HUES6 (cell line): ENCODE measurements at regions not wholly inside any gene's neighbourhood (a gene's known extent, or its start where the extent isn't known, plus 50 kb on each side); places are given as distances from the start of the nearest gene placed in this dataset.
"Not testable (repeated sequence)": the region's sequence is repeated elsewhere in the genome, so short reads cannot be mapped to it uniquely, and the experiment has no call there.

Experiments used
- H3K27ac ChIP-seq: 2 replicates; pipeline ENCODE4 v1.7.0; 2013; ENCODE audit warnings: low read depth, mild to moderate bottlenecking, low read length, inconsistent platforms
- H3K27me3 ChIP-seq: 2 replicates; pipeline ENCODE4 v1.6.1; 2013; ENCODE audit warnings: low read length; ENCODE audit not compliant: control insufficient read depth, insufficient read depth
- H3K36me3 ChIP-seq: 2 replicates; pipeline ENCODE4 v1.6.1; 2013; ENCODE audit warnings: low read length; ENCODE audit not compliant: control insufficient read depth, insufficient read depth
- H3K4me1 ChIP-seq: 2 replicates; pipeline ENCODE4 v1.6.1; 2013; ENCODE audit warnings: low read length; ENCODE audit not compliant: control insufficient read depth, insufficient read depth
- H3K4me3 ChIP-seq: 2 replicates; pipeline ENCODE4 v1.5.1; 2013; ENCODE audit warnings: low read depth, low read length
- H3K9ac ChIP-seq: one replicate; pipeline ENCODE4 v1.6.1; 2013; ENCODE audit warnings: mild to moderate bottlenecking, low read length
- H3K9me3 ChIP-seq: 2 replicates; pipeline ENCODE4 v1.6.1; 2013; ENCODE audit warnings: low read depth, low read length; ENCODE audit not compliant: control insufficient read depth, insufficient read depth

DNA sequence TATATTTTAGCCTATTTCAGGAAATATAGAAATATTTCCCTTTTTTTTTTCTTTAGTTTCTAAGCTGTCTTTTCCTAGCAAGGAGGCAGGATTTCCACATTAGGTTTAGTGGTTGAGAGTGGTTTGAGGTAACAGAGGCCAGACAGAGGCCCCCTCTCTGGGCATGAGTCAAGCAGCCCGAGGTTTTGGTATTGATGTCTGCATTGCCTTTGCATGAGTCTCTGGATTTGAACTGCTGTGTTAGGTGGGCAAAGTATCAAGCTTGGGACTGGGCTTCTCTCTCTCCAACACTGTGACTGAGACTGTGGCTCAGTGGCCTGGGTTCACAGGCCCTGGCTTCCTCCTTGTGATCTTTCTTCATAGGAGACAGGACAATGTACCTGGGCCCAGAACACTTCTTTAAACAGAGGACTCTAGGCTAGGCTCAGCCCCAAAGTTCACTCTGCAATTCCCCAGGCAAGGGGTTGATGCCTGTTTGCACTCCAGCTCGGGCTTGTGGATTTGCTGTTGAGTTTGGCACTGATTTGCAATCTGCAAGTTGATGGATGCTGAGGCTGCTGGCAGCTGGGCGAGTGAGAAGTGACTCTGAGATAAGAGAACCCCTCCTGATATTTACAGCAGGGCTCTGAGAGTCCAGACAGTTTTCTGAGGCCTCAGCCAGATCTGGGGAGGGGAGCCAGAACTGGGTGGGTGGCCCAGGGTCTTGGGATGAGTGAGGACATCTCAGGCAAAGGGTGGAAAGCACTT is 271.2 kb downstream of the EN1 start:
- no peak overlapping the region for H3K9ac ChIP-seq
- H3K4me1 ChIP-seq = peaks cover 7% of the 10 kb centered on the region
- no peak overlapping the region for H3K27ac ChIP-seq
- no peaks in the 10 kb centered on the region for H3K9me3 ChIP-seq
- H3K27me3 ChIP-seq = no peaks in the 10 kb centered on the region
- no peaks in the 10 kb centered on the region for H3K36me3 ChIP-seq
- H3K4me3 ChIP-seq = no peak overlapping the region

DNA sequence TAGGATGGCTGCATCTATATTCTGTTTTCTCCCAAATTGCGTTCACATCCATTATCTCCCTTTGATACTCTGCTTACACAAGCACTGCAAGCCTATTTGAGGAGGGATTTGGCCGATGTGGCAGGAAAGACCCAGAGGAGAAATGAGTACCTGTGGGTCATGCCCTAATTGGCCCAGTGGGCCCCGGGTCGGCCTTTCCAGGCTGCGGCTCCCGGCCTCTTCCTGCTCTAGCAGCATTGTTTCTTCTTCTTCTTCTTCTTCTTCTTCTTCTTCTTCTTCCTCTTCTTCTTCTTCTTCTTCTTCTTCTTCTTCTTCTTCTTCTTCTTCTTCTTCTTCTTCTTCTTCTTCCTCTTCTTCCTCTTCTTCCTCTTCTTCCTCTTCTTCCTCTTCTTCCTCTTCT is 275.1 kb downstream of the EN1 start:
- H3K27me3 ChIP-seq, H3K4me3 ChIP-seq, H3K27ac ChIP-seq, H3K9me3 ChIP-seq, H3K36me3 ChIP-seq, H3K9ac ChIP-seq, H3K4me1 ChIP-seq: not testable (repeated sequence)

DNA sequence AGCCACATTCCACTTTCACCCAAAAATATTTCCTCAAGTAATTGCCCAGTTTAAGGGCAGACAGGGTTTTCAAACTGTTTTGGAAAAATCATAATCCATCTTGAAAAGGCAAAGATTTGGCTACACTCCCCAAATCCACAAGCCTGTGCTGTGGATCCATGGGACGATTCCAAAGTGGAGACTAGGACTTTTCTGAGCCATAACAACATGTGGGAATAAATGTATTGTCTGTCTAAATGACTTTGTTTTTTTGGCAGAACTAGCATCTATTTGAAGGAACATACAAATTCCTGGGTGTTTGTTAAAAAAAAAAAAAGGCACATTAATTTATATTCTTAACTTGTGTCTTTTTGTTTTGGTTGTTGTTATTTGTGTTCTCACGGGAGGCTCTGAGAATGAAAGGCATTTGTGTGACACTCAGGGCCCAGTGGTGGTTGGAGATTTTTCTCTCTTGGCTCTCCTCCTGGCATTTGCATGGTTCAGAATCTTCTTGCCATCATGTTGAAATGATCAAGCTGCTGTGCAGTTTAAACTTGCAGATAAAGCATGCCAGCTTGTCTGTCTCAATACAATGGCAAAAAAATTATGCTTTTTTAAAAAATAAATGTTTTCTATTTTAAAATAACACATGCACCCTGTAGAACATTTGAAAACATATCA is 277.4 kb downstream of the EN1 start:
- Histone ChIP-seq H3K36me3 (no peaks in the 10 kb centered on the region), H3K27me3 (no peaks in the 10 kb centered on the region), H3K4me3 (no peak overlapping the region), H3K9me3 (no peaks in the 10 kb centered on the region), H3K4me1 (no peaks in the 10 kb centered on the region), H3K9ac (no peak overlapping the region), H3K27ac (no peak overlapping the region)

DNA sequence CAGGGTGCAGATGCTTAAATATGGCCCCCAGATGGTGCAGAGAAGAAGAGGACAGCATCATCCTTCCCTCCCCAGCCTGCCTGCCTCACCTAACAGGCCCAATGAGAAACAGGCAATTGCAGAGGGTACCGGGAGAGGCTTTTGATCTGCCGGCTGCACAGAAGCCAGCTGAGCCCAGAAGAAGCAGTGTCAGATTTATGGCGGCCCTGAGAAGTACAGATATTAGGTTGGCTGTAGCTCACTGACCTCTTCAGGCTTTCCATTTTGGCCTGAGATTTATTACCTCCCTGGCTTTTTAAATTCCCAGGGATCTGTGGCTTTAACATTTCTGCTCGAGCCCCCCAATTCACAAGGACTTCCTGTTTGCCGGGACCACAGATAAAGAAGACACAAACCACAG is 278.7 kb downstream of the EN1 start:
- no peak overlapping the region for H3K4me3 ChIP-seq
- no peaks in the 10 kb centered on the region for H3K9me3 ChIP-seq
- H3K27me3 ChIP-seq = no peaks in the 10 kb centered on the region
- H3K27ac ChIP-seq = no peak overlapping the region
- no peaks in the 10 kb centered on the region for H3K4me1 ChIP-seq
- H3K36me3 ChIP-seq = no peaks in the 10 kb centered on the region
- no peak overlapping the region for H3K9ac ChIP-seq

DNA sequence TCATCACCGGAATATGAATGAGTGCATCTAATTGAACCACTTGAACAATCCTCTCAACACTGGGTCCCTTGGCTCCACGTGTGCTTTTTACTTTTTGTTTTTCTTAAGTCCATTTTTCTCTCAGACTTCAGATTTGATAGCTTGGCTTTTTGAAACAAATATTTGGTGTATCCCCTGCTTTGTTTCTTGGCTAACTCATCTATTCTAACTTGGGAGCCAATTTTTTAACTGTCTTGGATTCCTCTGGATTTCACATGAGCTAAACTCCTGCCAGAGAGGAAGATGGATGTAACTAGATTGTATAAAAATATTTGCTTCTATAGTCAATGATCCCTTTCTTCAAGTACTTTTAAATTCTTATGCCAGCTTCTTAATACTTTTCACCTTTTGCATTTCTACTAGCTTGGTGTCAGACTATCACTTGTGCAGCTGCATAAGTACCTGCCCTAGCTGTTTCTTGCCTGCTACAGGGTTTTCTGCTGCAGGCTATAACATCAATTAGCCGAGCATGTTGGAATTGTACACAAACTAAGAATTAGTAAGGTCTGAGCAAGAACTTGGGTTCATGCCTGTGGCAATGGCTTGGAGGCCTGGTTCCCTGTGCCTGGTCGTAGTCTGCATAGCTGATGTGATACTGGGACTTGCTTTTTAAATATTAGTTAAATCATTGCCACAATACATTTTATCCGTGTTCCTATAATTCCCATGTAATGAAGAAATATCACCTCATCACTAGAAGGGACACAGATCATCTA is 281.5 kb downstream of the EN1 start:
- no peak overlapping the region for H3K9ac ChIP-seq
- no peak overlapping the region for H3K4me3 ChIP-seq
- no peaks in the 10 kb centered on the region for H3K4me1 ChIP-seq
- H3K36me3 ChIP-seq = no peaks in the 10 kb centered on the region
- H3K27me3 ChIP-seq = no peaks in the 10 kb centered on the region
- H3K9me3 ChIP-seq = no peaks in the 10 kb centered on the region
- no peak overlapping the region for H3K27ac ChIP-seq

DNA sequence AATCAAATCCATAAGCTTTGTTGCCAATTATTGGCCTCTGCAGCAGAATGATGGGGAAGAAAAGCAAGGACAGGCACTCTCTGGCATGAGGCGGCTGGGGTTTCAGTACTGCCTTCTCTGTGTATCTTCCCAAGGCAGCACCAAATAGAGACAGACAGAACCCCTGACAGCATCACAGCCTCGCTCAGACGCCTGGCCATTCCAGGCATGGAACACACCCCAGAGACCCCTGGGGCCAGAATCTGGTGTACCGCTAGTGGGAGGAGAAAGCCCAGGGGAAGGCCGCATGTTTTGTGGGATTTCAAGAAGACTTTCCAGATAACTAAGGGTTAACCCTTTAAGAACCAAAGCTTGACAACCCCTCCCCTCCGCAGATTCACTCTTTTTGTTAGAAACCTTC is 282.1 kb downstream of the EN1 start:
- no peak overlapping the region for H3K4me3 ChIP-seq
- no peak overlapping the region for H3K9ac ChIP-seq
- no peak overlapping the region for H3K27ac ChIP-seq
- H3K36me3 ChIP-seq = no peaks in the 10 kb centered on the region
- no peaks in the 10 kb centered on the region for H3K9me3 ChIP-seq
- no peaks in the 10 kb centered on the region for H3K4me1 ChIP-seq
- no peaks in the 10 kb centered on the region for H3K27me3 ChIP-seq

DNA sequence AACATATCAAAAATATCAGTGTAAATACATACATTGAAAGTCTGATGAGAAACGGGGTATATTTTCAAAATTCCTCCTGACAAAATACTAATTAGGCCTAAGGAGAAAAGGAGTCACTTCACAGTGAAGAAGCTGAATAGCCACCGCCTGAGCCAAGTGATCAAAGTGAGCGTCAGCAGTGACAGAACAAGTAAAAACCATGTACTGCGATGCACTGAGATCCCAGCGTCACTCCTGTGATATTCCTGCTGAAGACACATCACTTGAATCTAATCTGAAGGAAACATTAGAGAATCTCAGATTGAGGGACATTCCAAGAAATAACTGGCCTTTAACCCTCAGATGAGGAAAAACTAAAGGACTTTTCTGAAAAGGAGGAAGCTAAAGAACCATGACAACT is 285.3 kb downstream of the EN1 start:
- no peaks in the 10 kb centered on the region for H3K36me3 ChIP-seq
- no peaks in the 10 kb centered on the region for H3K27me3 ChIP-seq

DNA sequence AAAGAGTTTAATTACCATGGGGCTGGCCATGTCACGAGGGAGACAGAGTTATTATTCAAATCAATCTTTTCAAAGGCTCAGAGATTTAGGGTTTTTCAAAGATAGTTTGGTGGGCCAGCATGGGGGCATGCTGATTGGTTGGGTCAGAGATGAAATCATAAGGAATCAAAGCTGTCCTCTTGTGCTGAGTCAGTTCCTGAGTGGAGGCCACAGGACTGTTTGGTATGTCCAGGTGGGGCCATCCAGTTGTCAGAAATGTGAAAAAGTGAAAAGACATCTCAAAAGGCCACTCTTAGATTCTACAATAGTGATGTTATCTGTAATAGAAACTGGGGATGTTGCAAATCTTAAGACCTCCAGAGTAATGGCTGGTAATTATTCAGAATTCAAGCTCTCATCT is 288.6 kb downstream of the EN1 start:
- Histone ChIP-seq H3K36me3 (no peaks in the 10 kb centered on the region), H3K27me3 (no peaks in the 10 kb centered on the region), H3K9me3 (no peaks in the 10 kb centered on the region), H3K4me1 (no peaks in the 10 kb centered on the region), H3K27ac (no peak overlapping the region), H3K9ac (no peak overlapping the region), H3K4me3 (no peak overlapping the region)

More for the DNA sequence above, 285.3 kb downstream of the EN1 start:
- no peaks in the 10 kb centered on the region for H3K4me1 ChIP-seq
- no peak overlapping the region for H3K4me3 ChIP-seq
- no peak overlapping the region for H3K9ac ChIP-seq
- no peak overlapping the region for H3K27ac ChIP-seq
- no peaks in the 10 kb centered on the region for H3K9me3 ChIP-seq

DNA sequence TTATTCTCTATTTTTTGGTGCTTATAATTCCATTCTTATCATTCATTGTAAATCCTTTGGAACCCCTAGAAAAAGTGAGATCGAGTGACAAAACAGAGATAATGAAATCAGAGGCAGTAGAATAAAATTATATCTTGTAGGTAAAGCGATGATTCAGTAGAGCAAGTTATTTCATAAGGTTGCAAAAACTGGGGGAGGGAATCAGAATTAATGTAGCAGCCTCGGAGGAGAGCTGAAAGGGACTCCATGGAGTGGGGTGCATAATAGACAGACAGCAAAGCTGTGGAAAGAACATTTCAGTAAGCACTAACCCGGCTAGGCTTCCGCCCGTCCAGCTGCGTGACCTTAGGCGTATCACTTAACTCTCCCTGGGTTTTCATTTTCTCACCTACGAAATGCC is 289.7 kb downstream of the EN1 start:
- H3K36me3 ChIP-seq = no peaks in the 10 kb centered on the region
- H3K4me1 ChIP-seq = no peaks in the 10 kb centered on the region
- no peak overlapping the region for H3K9ac ChIP-seq
- no peak overlapping the region for H3K27ac ChIP-seq
- no peaks in the 10 kb centered on the region for H3K9me3 ChIP-seq
- no peak overlapping the region for H3K4me3 ChIP-seq
- no peaks in the 10 kb centered on the region for H3K27me3 ChIP-seq

DNA sequence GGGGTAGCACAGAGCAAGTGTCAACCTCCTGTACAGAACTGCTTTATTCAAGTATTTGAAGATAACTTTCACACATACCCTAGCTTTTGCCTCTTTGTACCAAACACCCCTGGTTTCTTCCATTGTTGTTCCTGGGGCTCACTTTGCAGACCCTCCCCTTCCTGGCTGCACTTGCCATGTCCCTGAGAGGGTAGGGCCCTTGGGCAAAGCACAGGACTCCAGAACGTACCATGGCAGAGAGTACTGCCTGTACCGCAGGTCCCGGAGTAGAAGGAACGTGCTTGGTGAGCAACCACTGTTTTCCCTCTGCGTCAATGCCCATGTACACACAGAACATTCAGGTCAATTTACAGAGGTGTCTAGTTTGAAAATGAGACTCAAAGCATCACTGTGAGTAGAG is 290.4 kb downstream of the EN1 start:
- Histone ChIP-seq H3K4me3 (no peak overlapping the region), H3K36me3 (no peaks in the 10 kb centered on the region), H3K27ac (no peak overlapping the region), H3K4me1 (no peaks in the 10 kb centered on the region), H3K9me3 (no peaks in the 10 kb centered on the region), H3K27me3 (no peaks in the 10 kb centered on the region), H3K9ac (no peak overlapping the region)

DNA sequence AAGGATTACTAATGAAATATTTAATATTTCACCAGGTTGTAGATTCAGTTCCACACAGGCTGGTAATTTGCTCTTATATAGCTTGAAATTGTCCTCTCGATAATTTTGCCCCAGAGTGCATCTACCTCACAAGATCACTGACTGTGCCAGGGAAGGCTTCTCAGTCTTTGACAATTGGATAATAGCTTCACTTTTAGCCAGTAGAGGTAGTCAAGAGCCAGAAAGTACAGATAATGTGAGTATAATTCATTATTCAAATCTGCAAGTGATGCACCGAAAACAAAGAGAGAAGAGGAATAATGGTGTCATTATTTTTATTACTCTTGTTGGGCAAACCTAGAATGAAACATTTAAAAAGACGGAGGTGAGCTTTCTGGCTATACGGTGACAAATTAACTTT is 292.8 kb downstream of the EN1 start:
- Histone ChIP-seq H3K27me3 (no peaks in the 10 kb centered on the region), H3K9ac (no peak overlapping the region), H3K36me3 (no peaks in the 10 kb centered on the region)

More for the DNA sequence above, 292.8 kb downstream of the EN1 start:
- no peak overlapping the region for H3K27ac ChIP-seq
- no peaks in the 10 kb centered on the region for H3K4me1 ChIP-seq
- H3K4me3 ChIP-seq = no peak overlapping the region
- H3K9me3 ChIP-seq = no peaks in the 10 kb centered on the region
